Sigmoid colon (tissue), 6 donors: ENCODE measurements at regions not wholly inside any gene's neighbourhood (a gene's known extent, or its start where the extent isn't known, plus 50 kb on each side); places are given as distances from the start of the nearest gene placed in this dataset.

Experiments used
- DNase-seq: peaks from one replicate; pipeline ENCODE4 v3.0.0-alpha.2; 2019
- H3K27ac ChIP-seq, 4 donors: fragments of 200-600 bp; sonication (generic); one replicate each; pipeline ENCODE4 v1.5.1; 2016 to 2019; ENCODE audit warnings: mild to moderate bottlenecking in 1 of 4
- H3K27me3 ChIP-seq, 3 donors: fragments of 200-600 bp; sonication (generic); one replicate each; pipeline ENCODE4 v1.5.1; 2019; ENCODE audit warnings: mild to moderate bottlenecking in 1 of 3
- H3K36me3 ChIP-seq, 4 donors: fragments of 200-600 bp; sonication (generic); one replicate each; pipeline ENCODE4 v1.5.1; 2016 to 2019
- H3K4me1 ChIP-seq, 4 donors: fragments of 200-600 bp; sonication (generic); one replicate each; pipeline ENCODE4 v1.5.1; 2017 to 2019
- H3K4me3 ChIP-seq, 4 donors: fragments of 200-600 bp; sonication (generic); one replicate each; pipeline ENCODE4 v1.5.1; 2017 to 2019; ENCODE audit warnings: mild to moderate bottlenecking in 2 of 4, moderate library complexity in 1 of 4
- H3K9me3 ChIP-seq, 4 donors: fragments of 200-600 bp in 3 of 4; sonication (generic) in 3 of 4; one replicate each; pipeline versions ENCODE4 v1.5.1 to v1.6.1; 2013 to 2019
- EP300 ChIP-seq, 4 donors: sonication (generic); formaldehyde crosslinking; IDR thresholded peaks; one replicate each; pipeline ENCODE4 v1.6.1; 2017; ENCODE audit warnings: antibody characterized with exemption in 4 of 4
- POLR2A ChIP-seq, 2 donors: fragments of 450-650 bp; IDR thresholded peaks; one replicate each; pipeline ENCODE4 v1.6.1; 2016; ENCODE audit warnings: antibody characterized with exemption in 2 of 2, mild to moderate bottlenecking in 2 of 2, moderate library complexity in 2 of 2
- POLR2AphosphoS5 ChIP-seq, 4 donors: sonication (generic); formaldehyde crosslinking; IDR thresholded peaks; one replicate each; pipeline ENCODE4 v1.6.1; 2017; ENCODE audit warnings: antibody characterized with exemption in 4 of 4
- WGBS, 2 donors: extraction: QIAGEN DNeasy Blood & Tissue Kit; methylation state at CpG; one replicate each; pipeline ENCODE4 v1.1.7; 2013; 5-methylcytosine and 5-hydroxymethylcytosine counted together
- intact Hi-C: fragments of 100-400 bp; cut with DNase I; formaldehyde crosslinking; loops from one replicate; pipeline ENCODE4 v1.15.1; 2023
- TF ChIP-seq, protein P1 (sequence below), 4 experiments: fragments of 450-650 bp in 3 of 4; fragments of 200-600 bp in 1 of 4; IDR thresholded peaks; one replicate each; pipeline ENCODE4 v1.5.1; 2016 to 2019; ENCODE audit warnings: antibody characterized with exemption in 4 of 4, mild to moderate bottlenecking in 3 of 4, moderate library complexity in 2 of 4
- donor health status: healthy with polysubstance abuse.
- donor health status: healthy.

DNA sequence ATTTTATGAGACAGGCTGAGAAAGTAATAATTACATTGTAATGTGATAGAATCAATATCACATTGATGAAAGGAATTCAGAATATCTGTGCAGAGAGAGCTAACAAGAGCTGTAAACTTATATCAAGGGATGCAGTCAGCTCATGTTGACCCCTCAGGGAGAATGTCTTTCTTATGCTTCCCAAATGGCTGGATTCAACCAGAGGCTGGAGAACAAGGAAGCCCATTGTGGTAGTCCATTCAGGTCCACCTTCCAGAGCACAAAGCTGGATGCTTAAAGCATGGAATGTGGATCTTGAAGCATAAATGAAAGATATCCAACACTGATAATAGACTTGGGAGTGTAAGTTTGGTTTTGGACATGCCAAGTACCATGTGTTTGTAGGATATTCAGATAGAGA, 220.0 kb downstream of the FIGN start:
- Histone ChIP-seq H3K36me3 (no peaks in the 10 kb centered on the region), H3K27me3 (no peaks in the 10 kb centered on the region), H3K9me3 (no peaks in the 10 kb centered on the region), H3K4me1 (no peaks in the 10 kb centered on the region), H3K27ac (no peak overlapping the region), H3K4me3 (no peak overlapping the region)
- TF ChIP-seq POLR2AphosphoS5 (IDR thresholded peaks at IDR 0.05) (no peak), EP300 (IDR thresholded peaks at IDR 0.05) (no peak), POLR2A (IDR thresholded peaks at IDR 0.05) (no peak)
- TF ChIP-seq, protein P1, sequence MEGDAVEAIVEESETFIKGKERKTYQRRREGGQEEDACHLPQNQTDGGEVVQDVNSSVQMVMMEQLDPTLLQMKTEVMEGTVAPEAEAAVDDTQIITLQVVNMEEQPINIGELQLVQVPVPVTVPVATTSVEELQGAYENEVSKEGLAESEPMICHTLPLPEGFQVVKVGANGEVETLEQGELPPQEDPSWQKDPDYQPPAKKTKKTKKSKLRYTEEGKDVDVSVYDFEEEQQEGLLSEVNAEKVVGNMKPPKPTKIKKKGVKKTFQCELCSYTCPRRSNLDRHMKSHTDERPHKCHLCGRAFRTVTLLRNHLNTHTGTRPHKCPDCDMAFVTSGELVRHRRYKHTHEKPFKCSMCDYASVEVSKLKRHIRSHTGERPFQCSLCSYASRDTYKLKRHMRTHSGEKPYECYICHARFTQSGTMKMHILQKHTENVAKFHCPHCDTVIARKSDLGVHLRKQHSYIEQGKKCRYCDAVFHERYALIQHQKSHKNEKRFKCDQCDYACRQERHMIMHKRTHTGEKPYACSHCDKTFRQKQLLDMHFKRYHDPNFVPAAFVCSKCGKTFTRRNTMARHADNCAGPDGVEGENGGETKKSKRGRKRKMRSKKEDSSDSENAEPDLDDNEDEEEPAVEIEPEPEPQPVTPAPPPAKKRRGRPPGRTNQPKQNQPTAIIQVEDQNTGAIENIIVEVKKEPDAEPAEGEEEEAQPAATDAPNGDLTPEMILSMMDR (IDR thresholded peaks at IDR 0.05): no peak
- intact Hi-C loops: no loop called here
- no peak for DNase-seq

DNA sequence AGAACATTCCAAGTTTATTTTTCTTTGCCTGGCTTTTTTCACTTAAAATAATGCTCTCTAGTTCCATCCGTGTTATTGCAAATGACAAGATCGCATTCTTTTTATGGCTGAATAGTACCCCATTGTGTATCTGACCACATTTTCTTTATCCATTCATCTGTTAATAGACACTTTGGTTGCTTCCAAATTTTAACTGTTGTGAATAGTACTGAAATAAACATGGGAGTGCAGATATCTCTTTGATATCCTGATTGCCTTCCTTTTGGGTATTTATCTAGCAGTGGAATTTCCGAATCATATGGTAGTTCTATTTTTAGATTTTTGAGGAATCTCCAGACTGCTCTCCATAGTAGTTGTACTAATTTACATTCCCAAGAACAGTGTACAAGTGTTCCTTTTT, 230.5 kb downstream of the FIGN start:
- no peaks in the 10 kb centered on the region for H3K36me3 ChIP-seq
- 84 to 85% methylated on average over 3 of the region's 3 CpGs for WGBS, 2 donors
- TF ChIP-seq EP300 (IDR thresholded peaks at IDR 0.05) (no peak), POLR2A (IDR thresholded peaks at IDR 0.05) (no peak), POLR2AphosphoS5 (IDR thresholded peaks at IDR 0.05) (no peak)
- TF ChIP-seq, protein P1 (IDR thresholded peaks at IDR 0.05): no peak
- H3K4me1 ChIP-seq: no peaks in the 10 kb centered on the region
- H3K4me3 ChIP-seq: no peak overlapping the region
- no peak overlapping the region for H3K27ac ChIP-seq
- no peaks in the 10 kb centered on the region for H3K27me3 ChIP-seq
- intact Hi-C loops: no loop called here
- H3K9me3 ChIP-seq: no peaks in the 10 kb centered on the region
- no peak for DNase-seq

DNA sequence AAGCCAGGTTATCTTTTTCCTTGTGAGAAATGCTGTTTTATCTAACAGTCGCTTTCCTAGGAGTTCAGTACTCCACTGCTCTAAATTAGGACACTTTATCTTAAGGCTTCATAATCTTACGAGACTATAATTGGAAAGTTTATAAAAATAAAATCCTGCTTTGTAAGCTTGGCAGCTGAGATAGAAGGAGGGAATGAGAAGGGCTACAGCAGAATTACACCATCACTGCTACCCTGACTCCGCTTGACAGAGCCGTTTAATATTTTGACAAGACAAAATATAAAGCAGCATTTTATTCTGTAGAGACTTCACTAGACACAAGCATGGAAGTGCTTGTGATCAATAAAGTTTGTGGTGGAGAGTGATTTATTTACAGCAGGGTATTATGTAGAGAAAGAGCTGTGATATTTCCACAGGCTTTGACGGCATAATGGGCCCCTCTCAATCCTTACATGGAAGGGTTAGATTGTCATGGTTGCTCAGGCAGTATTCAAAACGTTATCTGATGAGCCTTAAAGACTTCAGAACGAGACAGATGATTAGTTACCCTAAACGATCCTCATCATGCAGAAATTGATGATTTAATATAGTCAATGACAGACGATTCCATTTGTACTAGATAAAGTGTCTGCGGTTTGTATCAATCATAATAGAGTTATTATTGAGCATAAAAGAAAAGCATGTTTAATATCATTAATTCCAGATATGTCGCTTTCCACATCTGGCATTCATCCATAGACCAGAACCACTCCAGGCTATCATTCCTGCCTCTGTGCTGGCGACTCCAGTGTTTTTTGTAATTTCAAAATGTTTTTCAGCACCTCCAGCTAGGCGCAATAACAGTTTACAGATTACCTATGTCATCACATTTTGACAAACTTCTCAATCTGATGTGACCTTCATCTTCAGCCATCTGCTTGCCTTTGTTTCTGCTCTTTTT, 242.2 kb downstream of the FIGN start:
- 77 to 79% methylated on average over 13 of the region's 13 CpGs for WGBS, 2 donors
- Histone ChIP-seq H3K27me3 (no peaks in the 10 kb centered on the region), H3K27ac (no peak overlapping the region), H3K9me3 (peaks cover 0 to 6% (median under 1%) of the 10 kb centered on the region in 4 donors), H3K4me3 (no peak overlapping the region), H3K36me3 (no peaks in the 10 kb centered on the region), H3K4me1 (no peaks in the 10 kb centered on the region)
- TF ChIP-seq EP300 (IDR thresholded peaks at IDR 0.05) (no peak), POLR2AphosphoS5 (IDR thresholded peaks at IDR 0.05) (no peak), POLR2A (IDR thresholded peaks at IDR 0.05) (no peak)
- TF ChIP-seq, protein P1 (IDR thresholded peaks at IDR 0.05): no peak
- DNase-seq: no peak
- intact Hi-C loops: no loop called here

DNA sequence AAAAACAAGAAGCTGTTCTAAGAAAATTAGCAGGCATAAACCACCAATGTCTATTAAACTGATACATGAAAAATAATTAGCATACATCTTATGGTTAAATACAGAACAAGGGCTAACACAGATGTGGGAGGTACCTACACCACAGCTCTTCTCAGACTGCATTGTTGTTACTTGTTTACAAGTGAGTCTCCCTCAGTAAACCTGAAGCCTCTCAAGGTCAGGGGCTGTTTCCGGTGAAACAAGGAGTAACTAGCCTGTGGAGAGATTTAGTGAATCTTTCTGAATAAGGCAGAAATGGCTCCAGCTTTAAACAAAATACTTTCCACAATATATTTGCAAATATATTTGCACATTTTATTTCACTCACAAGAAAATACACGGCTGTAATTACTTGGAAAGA, 244.0 kb downstream of the FIGN start:
- no peaks in the 10 kb centered on the region for H3K4me1 ChIP-seq
- no peaks in the 10 kb centered on the region for H3K27me3 ChIP-seq
- TF ChIP-seq EP300 (IDR thresholded peaks at IDR 0.05) (no peak), POLR2AphosphoS5 (IDR thresholded peaks at IDR 0.05) (no peak), POLR2A (IDR thresholded peaks at IDR 0.05) (no peak)
- TF ChIP-seq, protein P1 (IDR thresholded peaks at IDR 0.05): no peak
- no peaks in the 10 kb centered on the region for H3K36me3 ChIP-seq
- H3K9me3 ChIP-seq: no peaks in the 10 kb centered on the region
- intact Hi-C loops: no loop called here
- WGBS, 2 donors: 62 to 65% methylated on average over 2 of the region's 2 CpGs
- no peak overlapping the region for H3K27ac ChIP-seq
- H3K4me3 ChIP-seq: no peak overlapping the region
- DNase-seq: no peak
